ENCODE measurements at regions not wholly inside any gene's neighbourhood (a gene's known extent, or its start where the extent isn't known, plus 50 kb on each side); places are given as distances from the start of the nearest gene placed in this dataset.
"Not testable (repeated sequence)": the region's sequence is repeated elsewhere in the genome, so short reads cannot be mapped to it uniquely, and the experiment has no call there.

GRCh38 chr5:143980506-143980905 is 168.5 kb downstream of the HMHB1 start:
- Histone ChIP-seq H3K9me3 (ENCODE audit: control insufficient read depth, insufficient read depth, low read length) (no peaks in the 10 kb centered on the region), H3K4me1 (ENCODE audit: insufficient read depth, low read length) (no peaks in the 10 kb centered on the region), H3K36me3 (ENCODE audit: insufficient read depth, low read length) (no peaks in the 10 kb centered on the region), H3K9ac (ENCODE audit: low read depth, low read length) (no peak overlapping the region)

DNA sequence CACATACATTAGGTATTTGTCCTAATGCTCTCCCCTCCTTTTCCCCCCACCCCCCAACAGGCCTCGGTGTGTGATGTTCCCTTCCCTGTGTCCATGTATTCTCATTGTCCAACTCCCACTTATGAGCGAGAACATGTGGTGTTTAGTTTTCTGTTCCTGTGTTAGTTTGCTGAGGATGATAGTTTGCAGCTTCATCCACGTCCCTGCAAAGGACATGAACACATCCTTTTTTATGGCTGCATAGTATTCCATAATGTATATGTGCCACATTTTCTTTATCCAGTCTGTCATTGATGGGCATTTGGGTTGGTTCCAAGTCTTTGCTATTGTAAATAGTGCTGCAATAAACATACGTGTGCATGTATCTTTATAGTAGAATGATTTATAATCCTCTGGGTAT is 171.0 kb downstream of the HMHB1 start:
- not testable (repeated sequence) for H3K4me1 ChIP-seq (ENCODE audit: insufficient read depth, low read length); H3K36me3 ChIP-seq (ENCODE audit: insufficient read depth, low read length); H3K9ac ChIP-seq (ENCODE audit: low read depth, low read length); H3K9me3 ChIP-seq (ENCODE audit: control insufficient read depth, insufficient read depth, low read length)

DNA sequence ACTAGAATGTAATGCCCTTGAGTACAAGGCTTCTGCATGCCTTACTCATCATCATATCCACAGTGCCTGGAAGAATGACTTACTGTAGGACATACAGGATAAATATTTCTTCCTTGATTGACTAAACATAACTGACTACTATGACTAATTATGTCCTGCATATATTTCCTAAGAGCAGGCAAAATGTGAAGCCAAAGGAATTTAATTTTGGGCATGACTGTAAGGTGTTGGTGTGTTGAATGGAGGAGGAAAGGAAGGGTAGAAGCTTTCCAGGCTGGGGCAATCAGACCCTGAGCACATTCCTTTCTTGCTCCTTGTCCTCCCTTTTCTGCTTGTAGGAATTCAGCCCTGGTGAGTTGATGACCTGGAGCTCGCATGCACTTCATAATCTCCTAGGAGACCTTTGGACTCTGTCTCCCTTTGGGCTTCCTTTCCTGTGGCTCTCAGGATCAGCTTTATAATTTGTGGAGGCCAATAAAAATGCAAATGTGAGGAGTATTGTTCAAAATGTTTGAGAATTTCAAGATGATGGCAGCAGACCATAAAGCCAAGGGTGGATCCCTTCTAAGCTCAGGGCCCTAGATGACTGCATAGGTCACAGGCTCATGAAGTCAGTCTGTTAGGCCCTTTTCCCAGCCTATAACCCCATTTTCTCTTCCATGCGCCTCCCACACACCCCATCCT is 174.0 kb downstream of the HMHB1 start:
- Histone ChIP-seq H3K9me3 (ENCODE audit: control insufficient read depth, insufficient read depth, low read length) (no peaks in the 10 kb centered on the region), H3K9ac (ENCODE audit: low read depth, low read length) (no peak overlapping the region), H3K36me3 (ENCODE audit: insufficient read depth, low read length) (no peaks in the 10 kb centered on the region), H3K4me1 (ENCODE audit: insufficient read depth, low read length) (no peaks in the 10 kb centered on the region; the same call in 1 of the 2 replicates)

DNA sequence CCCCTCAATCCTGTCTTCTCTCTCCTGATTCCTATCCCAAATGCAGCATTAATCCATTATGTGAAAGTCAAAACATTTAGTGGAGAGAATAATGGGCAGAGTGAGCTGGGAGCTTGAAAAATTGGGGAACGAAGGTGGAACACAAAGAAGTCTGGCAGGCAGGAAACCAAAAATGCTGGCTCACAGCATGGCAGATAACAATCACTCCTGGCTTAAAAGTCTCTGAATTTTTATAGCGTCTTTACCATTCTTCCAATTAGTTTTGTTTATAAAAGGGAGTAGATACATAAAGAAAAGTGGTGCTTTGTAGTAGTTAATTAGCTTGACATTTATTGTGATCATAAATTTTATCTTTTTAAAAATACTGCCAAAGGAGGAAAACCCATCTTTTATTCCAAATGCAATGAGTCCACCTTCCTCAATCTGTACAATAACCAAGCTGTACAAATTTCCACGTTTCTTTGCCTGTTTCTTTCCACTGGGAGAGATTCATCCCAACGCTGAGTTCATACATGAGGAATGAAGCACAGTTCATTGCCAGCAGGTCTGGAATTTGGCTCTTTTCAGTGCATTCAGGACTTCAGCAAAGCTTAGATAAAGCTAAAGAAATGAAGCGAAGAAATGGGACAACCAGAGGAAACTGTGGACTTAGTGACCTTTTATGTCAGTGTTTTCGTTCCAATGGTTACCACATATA is 174.7 kb downstream of the HMHB1 start:
- Histone ChIP-seq H3K36me3 (ENCODE audit: insufficient read depth, low read length) (no peaks in the 10 kb centered on the region), H3K4me1 (ENCODE audit: insufficient read depth, low read length) (no peaks in the 10 kb centered on the region; the same call in 1 of the 2 replicates), H3K9ac (ENCODE audit: low read depth, low read length) (no peak overlapping the region; the same call in 1 of the 2 replicates), H3K9me3 (ENCODE audit: control insufficient read depth, insufficient read depth, low read length) (no peaks in the 10 kb centered on the region)

GRCh38 chr5:143987264-143987663 is 175.3 kb downstream of the HMHB1 start:
- H3K9me3 ChIP-seq (ENCODE audit: control insufficient read depth, insufficient read depth, low read length): no peaks in the 10 kb centered on the region
- no peaks in the 10 kb centered on the region for H3K36me3 ChIP-seq (ENCODE audit: insufficient read depth, low read length)
- no peak overlapping the region for H3K9ac ChIP-seq (ENCODE audit: low read depth, low read length)
- H3K4me1 ChIP-seq (ENCODE audit: insufficient read depth, low read length): no peaks in the 10 kb centered on the region; the same call in 1 of the 2 replicates

DNA sequence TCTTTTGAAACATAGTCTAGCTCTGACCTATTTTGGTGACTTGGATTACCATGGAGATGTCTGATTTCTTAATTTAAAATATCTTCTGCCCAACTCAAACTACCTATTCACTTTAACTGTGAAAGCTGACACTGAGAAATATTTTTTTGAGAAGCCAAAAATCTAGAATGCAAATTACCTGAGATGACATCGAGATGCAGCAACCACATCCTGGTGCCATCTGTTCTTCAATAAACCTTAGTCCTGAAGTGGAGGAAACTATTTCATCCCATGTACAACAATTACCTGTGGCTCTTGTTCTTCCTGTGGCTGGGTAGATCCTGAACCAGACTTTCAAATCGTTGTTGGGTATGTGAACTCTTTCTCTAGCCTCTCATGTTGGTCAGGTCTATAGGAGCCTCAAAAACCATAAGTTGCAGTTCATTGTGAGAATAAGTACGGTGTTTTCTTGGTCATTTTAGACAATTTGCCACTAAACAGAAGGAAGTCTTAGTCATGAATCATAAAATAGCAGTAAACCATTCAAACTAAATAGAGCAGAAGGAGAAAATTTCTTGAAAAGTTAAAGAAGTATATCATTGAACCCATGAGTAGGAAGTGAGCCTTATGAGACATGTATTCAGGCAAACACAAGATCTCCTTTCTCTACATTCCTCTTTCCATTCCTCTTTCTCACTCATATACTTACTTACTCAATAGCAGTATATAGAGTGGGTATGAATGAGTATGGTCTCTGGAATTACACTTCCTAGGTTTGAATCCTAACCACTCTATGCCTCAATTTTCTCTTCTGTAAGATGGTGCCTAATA is 176.0 kb downstream of the HMHB1 start:
- H3K4me1 ChIP-seq (ENCODE audit: insufficient read depth, low read length): no peaks in the 10 kb centered on the region; the same call in 1 of the 2 replicates
- H3K9ac ChIP-seq (ENCODE audit: low read depth, low read length): no peak overlapping the region
- no peaks in the 10 kb centered on the region for H3K36me3 ChIP-seq (ENCODE audit: insufficient read depth, low read length)
- H3K9me3 ChIP-seq (ENCODE audit: control insufficient read depth, insufficient read depth, low read length): no peaks in the 10 kb centered on the region

DNA sequence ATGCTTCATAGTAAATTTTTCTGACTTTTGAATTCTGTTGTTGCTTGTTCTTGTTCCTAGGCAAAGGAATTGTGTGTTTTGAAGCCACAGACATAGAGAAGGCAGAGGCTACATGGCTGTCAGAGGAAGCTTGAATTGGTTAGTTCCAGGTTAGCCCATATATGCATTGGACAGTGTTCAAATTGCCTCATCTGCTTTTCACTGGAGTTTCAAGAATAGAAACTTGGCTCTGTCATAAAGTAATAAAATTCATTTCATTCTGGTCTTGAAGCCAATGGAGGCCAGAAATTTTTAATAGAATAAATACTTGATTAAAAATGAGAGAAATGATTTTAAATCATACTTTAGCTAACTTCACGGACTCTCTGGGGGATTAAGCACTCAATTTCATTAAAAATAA is 178.0 kb downstream of the YIPF5 start:
- Histone ChIP-seq H3K36me3 (ENCODE audit: insufficient read depth, low read length) (no peaks in the 10 kb centered on the region), H3K9ac (ENCODE audit: low read depth, low read length) (no peak overlapping the region), H3K9me3 (ENCODE audit: control insufficient read depth, insufficient read depth, low read length) (no peaks in the 10 kb centered on the region), H3K4me1 (ENCODE audit: insufficient read depth, low read length) (no peaks in the 10 kb centered on the region)

GRCh38 chr5:144002876-144003275 is 167.6 kb downstream of the YIPF5 start:
- no peaks in the 10 kb centered on the region; the same call in 1 of the 2 replicates for H3K9me3 ChIP-seq (ENCODE audit: control insufficient read depth, insufficient read depth, low read length)
- no peaks in the 10 kb centered on the region for H3K36me3 ChIP-seq (ENCODE audit: insufficient read depth, low read length)
- H3K9ac ChIP-seq (ENCODE audit: low read depth, low read length): no peak overlapping the region
- no peaks in the 10 kb centered on the region for H3K4me1 ChIP-seq (ENCODE audit: insufficient read depth, low read length)

GRCh38 chr5:144003636-144004035 is 166.8 kb downstream of the YIPF5 start:
- Histone ChIP-seq H3K36me3 (ENCODE audit: insufficient read depth, low read length) (no peaks in the 10 kb centered on the region), H3K9me3 (ENCODE audit: control insufficient read depth, insufficient read depth, low read length) (no peaks in the 10 kb centered on the region; the same call in 1 of the 2 replicates), H3K4me1 (ENCODE audit: insufficient read depth, low read length) (no peaks in the 10 kb centered on the region), H3K9ac (ENCODE audit: low read depth, low read length) (no peak overlapping the region)

DNA sequence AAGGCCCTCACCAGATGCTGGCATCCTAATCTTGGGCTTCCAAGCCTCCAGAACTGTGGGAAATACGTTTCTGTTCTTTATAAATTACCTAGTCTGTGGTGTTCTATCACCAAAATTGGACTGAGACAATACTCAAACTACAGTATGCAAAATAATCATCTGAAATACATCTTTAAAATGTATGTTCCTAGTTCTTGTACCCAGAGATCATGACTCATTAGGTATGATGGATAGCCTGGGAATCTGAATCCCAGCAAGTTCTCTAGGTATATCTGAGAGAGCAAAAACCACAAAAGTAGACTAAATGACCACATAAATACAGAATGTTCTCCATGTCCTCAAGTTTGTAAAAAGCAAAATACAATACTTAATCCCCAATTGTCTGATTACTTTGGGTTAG is 166.3 kb downstream of the YIPF5 start:
- Histone ChIP-seq H3K36me3 (ENCODE audit: insufficient read depth, low read length) (no peaks in the 10 kb centered on the region), H3K4me1 (ENCODE audit: insufficient read depth, low read length) (no peaks in the 10 kb centered on the region), H3K9me3 (ENCODE audit: control insufficient read depth, insufficient read depth, low read length) (no peaks in the 10 kb centered on the region; the same call in 1 of the 2 replicates), H3K9ac (ENCODE audit: low read depth, low read length) (no peak overlapping the region)

- H3K9me3 ChIP-seq (ENCODE audit: control insufficient read depth, insufficient read depth, low read length): peaks cover under 1% of the 10 kb centered on the region; the same call in 1 of the 2 replicates
- no peaks in the 10 kb centered on the region for H3K36me3 ChIP-seq (ENCODE audit: insufficient read depth, low read length)
- no peak overlapping the region for H3K9ac ChIP-seq (ENCODE audit: low read depth, low read length)
- H3K4me1 ChIP-seq (ENCODE audit: insufficient read depth, low read length): no peaks in the 10 kb centered on the region
Observed at GRCh38 chr5:144004751-144005150, 165.7 kb downstream of the YIPF5 start.

- H3K9ac ChIP-seq (ENCODE audit: low read depth, low read length): no peak overlapping the region
- no peaks in the 10 kb centered on the region; the same call in none of the 2 replicates for H3K36me3 ChIP-seq (ENCODE audit: insufficient read depth, low read length)
- peaks cover 30% of the 10 kb centered on the region for H3K9me3 ChIP-seq (ENCODE audit: control insufficient read depth, insufficient read depth, low read length)
- H3K4me1 ChIP-seq (ENCODE audit: insufficient read depth, low read length): peaks cover 3% of the 10 kb centered on the region; the same call in 1 of the 2 replicates
Observed at GRCh38 chr5:144009116-144009515, 161.3 kb downstream of the YIPF5 start.

GRCh38 chr5:144011388-144011787 is 159.1 kb downstream of the YIPF5 start:
- peaks cover 36% of the 10 kb centered on the region for H3K9me3 ChIP-seq (ENCODE audit: control insufficient read depth, insufficient read depth, low read length)
- H3K4me1 ChIP-seq (ENCODE audit: insufficient read depth, low read length): peaks cover 3% of the 10 kb centered on the region; the same call in 1 of the 2 replicates
- H3K9ac ChIP-seq (ENCODE audit: low read depth, low read length): no peak overlapping the region
- H3K36me3 ChIP-seq (ENCODE audit: insufficient read depth, low read length): no peaks in the 10 kb centered on the region; the same call in none of the 2 replicates

DNA sequence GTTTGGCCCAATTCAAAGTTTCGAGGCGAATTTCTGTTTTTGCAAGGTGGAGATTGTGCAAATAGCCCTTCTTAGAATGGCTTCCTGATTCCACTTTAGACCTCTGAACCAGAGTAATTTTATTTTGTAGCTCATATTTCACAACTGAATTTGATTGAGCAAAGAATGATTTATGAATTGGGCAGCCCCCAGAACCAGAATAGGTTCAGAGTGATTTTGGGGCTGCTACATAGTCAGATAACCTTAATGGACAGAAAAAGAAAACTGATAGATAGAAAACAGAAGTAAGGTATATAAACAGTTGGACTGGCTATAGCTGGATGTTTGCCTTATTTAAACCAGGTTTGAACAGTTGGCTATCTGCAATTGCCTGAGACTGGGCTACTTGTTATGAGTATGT is 156.6 kb downstream of the YIPF5 start:
- Histone ChIP-seq H3K4me1 (ENCODE audit: insufficient read depth, low read length) (peaks cover 11% of the 10 kb centered on the region; the same call in 1 of the 2 replicates), H3K9me3 (ENCODE audit: control insufficient read depth, insufficient read depth, low read length) (peaks cover 36% of the 10 kb centered on the region), H3K9ac (ENCODE audit: low read depth, low read length) (no peak overlapping the region), H3K36me3 (ENCODE audit: insufficient read depth, low read length) (no peaks in the 10 kb centered on the region; the same call in none of the 2 replicates)
